Neural progenitor cell (in vitro differentiated cells): ENCODE measurements at regions not wholly inside any gene's neighbourhood (a gene's known extent, or its start where the extent isn't known, plus 50 kb on each side); places are given as distances from the start of the nearest gene placed in this dataset.

ENCODE experiments used
- CTCF ChIP-seq: fragments of 200-600 bp; sonication (generic); IDR thresholded peaks from 2 replicates; pipeline ENCODE4 v1.5.1; 2017; ENCODE audit warnings: antibody characterized with exemption, mild to moderate bottlenecking
- EZH2 ChIP-seq: fragments of 200-600 bp; sonication (generic); IDR thresholded peaks from 2 replicates; pipeline ENCODE4 v1.6.1; 2017; ENCODE audit warnings: antibody characterized with exemption, mild to moderate bottlenecking, moderate library complexity
- EZH2phosphoT487 ChIP-seq: fragments of 200-600 bp; sonication (generic); IDR thresholded peaks from 2 replicates; pipeline ENCODE4 v1.6.1; 2017; ENCODE audit warnings: antibody characterized with exemption

DNA sequence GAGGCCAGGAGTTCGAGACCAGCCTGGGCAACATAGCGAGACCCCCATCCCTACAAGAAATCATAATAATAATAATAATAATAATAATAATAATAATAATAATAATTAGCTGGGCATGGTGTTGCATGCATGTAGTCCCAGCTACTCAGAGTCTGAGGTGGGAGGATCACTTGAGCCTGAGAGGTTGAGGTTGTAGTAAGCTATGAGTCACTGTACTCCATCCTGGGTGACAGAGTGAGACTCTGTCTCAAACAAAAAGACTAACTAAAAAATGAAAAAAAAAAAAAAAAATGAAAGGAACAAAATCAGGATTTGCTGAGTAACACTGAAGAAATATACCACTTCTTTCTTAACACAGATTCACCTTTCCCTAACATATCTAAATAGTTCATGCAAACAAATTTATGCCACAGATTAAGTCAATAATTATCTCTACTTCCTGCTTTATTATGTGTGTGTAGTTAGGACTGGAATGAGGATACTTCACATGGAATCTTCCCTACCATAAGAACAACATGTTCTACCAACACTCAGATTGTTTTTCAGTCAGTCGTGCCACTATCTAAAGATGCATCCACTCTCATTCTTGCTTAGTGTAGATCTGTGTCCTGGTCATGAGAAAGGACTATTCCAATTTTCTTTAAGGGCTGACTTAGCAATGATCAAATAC is 928.7 kb downstream of the SLC4A3 start:
- no peak for TF ChIP-seq EZH2
- TF ChIP-seq CTCF = no peak
- no peak for TF ChIP-seq EZH2phosphoT487
